B cell (primary cell): ENCODE measurements at regions not wholly inside any gene's neighbourhood (a gene's known extent, or its start where the extent isn't known, plus 50 kb on each side); places are given as distances from the start of the nearest gene placed in this dataset.

Source experiments
- ATAC-seq: fragments of 200-7000 bp; cut with Tn5 transposase; one replicate; pipeline ENCODE4 v1.10.0; 2021; ENCODE audit warnings: low read depth, mild to moderate bottlenecking, moderate number of reproducible peaks, moderate library complexity
- CTCF ChIA-PET: fragments of 350-600 bp; sonication (Branson Sonifier 250); formaldehyde crosslinking; loops from one replicate; lab custom pipeline; 2021; ENCODE audit warnings: antibody characterized with exemption, inconsistent platforms; lab: Charles Lee
- POLR2A ChIA-PET: fragments of 350-600 bp; sonication (Branson Sonifier 250); formaldehyde crosslinking; loops from one replicate; lab custom pipeline; 2021; ENCODE audit warnings: antibody characterized with exemption; lab: Charles Lee
- DNase-seq: peaks from one replicate; pipeline ENCODE4 v3.0.0; 2013
- H2AFZ ChIP-seq: 2 replicates; pipeline ENCODE4 v1.6.1; 2012; ENCODE audit warnings: mild to moderate bottlenecking, low read depth, low read length; ENCODE audit not compliant: insufficient read depth, poor library complexity, severe bottlenecking
- H3K27ac ChIP-seq, 2 donors: 1 replicate in 1 of 2; 2 replicates in 1 of 2; pipeline ENCODE4 v1.5.1; 2012 to 2013; ENCODE audit warnings: low read length in 2 of 2, mild to moderate bottlenecking in 2 of 2, moderate library complexity in 1 of 2
- H3K27me3 ChIP-seq, 4 experiments: fragments of 200-600 bp in 1 of 4; sonication (generic) in 1 of 4; replicated peaks in 1 of 4; 1 replicate in 2 of 4; 2 replicates in 2 of 4; pipeline versions ENCODE4 v1.6.1 to v1.7.0; 2013 to 2016; ENCODE audit warnings: low read length in 3 of 4, mild to moderate bottlenecking in 2 of 4, mixed read lengths in 1 of 4, moderate library complexity in 1 of 4; ENCODE audit not compliant: insufficient read depth in 4 of 4, control insufficient read depth in 3 of 4; ENCODE audit errors: control extremely low read depth in 1 of 4
- H3K36me3 ChIP-seq, 2 experiments: replicated peaks in 1 of 2; 1 replicate in 1 of 2; 2 replicates in 1 of 2; pipeline versions ENCODE4 v1.6.1 to v1.7.1; 2013; ENCODE audit warnings: low read length in 1 of 2; ENCODE audit not compliant: insufficient read depth in 2 of 2, control insufficient read depth in 1 of 2; ENCODE audit errors: control extremely low read depth in 1 of 2, extremely low read depth in 1 of 2
- H3K4me1 ChIP-seq, 2 donors: fragments of 200-600 bp in 1 of 2; sonication (generic) in 1 of 2; 1 replicate in 1 of 2; 2 replicates in 1 of 2; pipeline versions ENCODE4 v1.5.1 to v1.6.1; 2013 to 2017; ENCODE audit warnings: low read length in 2 of 2; ENCODE audit not compliant: control insufficient read depth in 2 of 2, insufficient read depth in 2 of 2
- H3K4me2 ChIP-seq: replicated peaks from 2 replicates; pipeline ENCODE3; 2012; ENCODE audit warnings: mild to moderate bottlenecking, low read depth, low read length; ENCODE audit not compliant: poor library complexity, severe bottlenecking
- H3K4me3 ChIP-seq, 5 experiments: fragments of 200-600 bp in 1 of 5; sonication (generic) in 1 of 5; 1 replicate in 3 of 5; 2 replicates in 2 of 5; pipeline versions ENCODE4 v1.5.1 to v1.7.0; 2011 to 2016; ENCODE audit warnings: low read length in 4 of 5, mild to moderate bottlenecking in 4 of 5, low read depth in 2 of 5, control low read depth in 1 of 5, moderate library complexity in 1 of 5; ENCODE audit not compliant: insufficient read depth in 1 of 5; ENCODE audit errors: control extremely low read depth in 1 of 5, extremely low read depth in 1 of 5
- H3K79me2 ChIP-seq: fragments of 200-600 bp; sonication (generic); one replicate; pipeline ENCODE4 v1.6.0; 2016; ENCODE audit warnings: low read length; ENCODE audit not compliant: control insufficient read depth, insufficient read depth
- H3K9ac ChIP-seq: fragments of 200-600 bp; sonication (generic); 2 replicates; pipeline ENCODE4 v1.6.1; 2017; ENCODE audit warnings: mild to moderate bottlenecking, low read length, moderate library complexity
- H3K9me3 ChIP-seq, 3 donors: one replicate each; pipeline versions ENCODE4 v1.6.1 to v1.7.1; 2013; ENCODE audit warnings: low read length in 2 of 3; ENCODE audit not compliant: control insufficient read depth in 2 of 3, insufficient read depth in 1 of 3; ENCODE audit errors: control extremely low read depth in 1 of 3
- H4K20me1 ChIP-seq: 2 replicates; pipeline ENCODE4 v1.6.0; 2012; ENCODE audit warnings: mild to moderate bottlenecking, low read length; ENCODE audit not compliant: insufficient read depth, control insufficient read depth, poor library complexity, severe bottlenecking
- H3K27ac Mint-ChIP-seq: one replicate; pipeline ENCODE4 v1.8.0; 2021; ENCODE audit warnings: mixed read lengths
- H3K27me3 Mint-ChIP-seq: one replicate; pipeline ENCODE4 v1.8.0; 2021; ENCODE audit warnings: mixed read lengths
- H3K4me1 Mint-ChIP-seq: one replicate; pipeline ENCODE4 v1.8.0; 2021; ENCODE audit warnings: mixed read lengths
- H3K4me3 Mint-ChIP-seq: one replicate; pipeline ENCODE4 v1.8.0; 2021; ENCODE audit warnings: mixed read lengths
- H3K9me3 Mint-ChIP-seq: one replicate; pipeline ENCODE4 v1.8.0; 2022; ENCODE audit warnings: mixed read lengths; ENCODE audit not compliant: insufficient read depth
- EZH2 ChIP-seq: IDR thresholded peaks from 2 replicates; pipeline ENCODE4 v1.6.1; 2012; ENCODE audit warnings: borderline replicate concordance, low read depth, mild to moderate bottlenecking, moderate library complexity, low read length; ENCODE audit not compliant: insufficient read depth, poor library complexity, severe bottlenecking
- WGBS: methylation state at CpG from one replicate; pipeline ENCODE4 v1.1.5; 2013; ENCODE audit warnings: missing lambda C conversion rate; ENCODE audit not compliant: insufficient coverage; 5-methylcytosine and 5-hydroxymethylcytosine counted together
- intact Hi-C: fragments of 100-400 bp; cut with micrococcal nuclease; formaldehyde crosslinking; loops from one replicate; pipeline ENCODE4 v1.10.0; 2022
- TF ChIP-seq, protein P1 (sequence below): fragments of 200-600 bp; IDR thresholded peaks from one replicate; pipeline ENCODE4 v1.8.0; 2022; ENCODE audit warnings: antibody characterized with exemption, mild to moderate bottlenecking

DNA sequence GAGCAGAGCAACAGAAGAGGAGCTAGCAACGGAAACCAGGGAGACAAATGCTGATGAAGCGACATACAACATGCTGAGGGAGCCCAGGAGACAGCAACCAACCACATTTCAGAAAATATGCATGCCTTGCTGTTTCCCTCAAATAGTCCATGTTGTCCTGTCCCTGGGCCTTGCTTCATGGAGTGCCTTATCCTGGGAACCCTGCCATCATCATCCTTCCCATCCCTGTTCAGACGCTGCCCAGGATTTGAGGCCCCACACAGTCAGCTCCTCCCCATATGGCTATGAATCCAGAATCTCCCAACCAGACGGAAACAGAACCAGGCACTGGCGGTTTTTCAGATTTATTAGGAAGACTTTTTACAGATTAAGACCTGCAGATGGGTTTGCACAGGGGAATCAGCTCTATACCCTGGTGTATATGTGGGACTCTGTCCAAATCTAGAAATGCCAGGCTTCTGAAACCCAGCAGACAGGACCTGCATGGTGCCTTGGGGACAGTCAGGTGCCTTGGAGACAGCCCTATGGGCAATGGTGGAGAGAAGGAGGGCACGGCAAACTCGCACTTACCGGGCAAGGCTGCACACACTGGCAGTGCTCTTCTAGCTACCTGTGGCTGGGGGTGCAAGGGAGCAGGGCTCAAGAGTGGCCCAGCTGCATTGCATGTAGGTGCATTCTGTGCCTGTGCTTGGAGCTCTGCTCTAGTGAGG lies 199.7 kb upstream of the MAMLD1 start:
- Histone ChIP-seq H3K4me2 (no peak overlapping the region), H3K4me1 (no peaks in the 10 kb centered on the region), H3K79me2 (no peaks in the 10 kb centered on the region), H2AFZ (no peak overlapping the region), H3K36me3 (no peaks in the 10 kb centered on the region), H4K20me1 (no peaks in the 10 kb centered on the region), H3K9me3 (no peaks in the 10 kb centered on the region), H3K27ac (no peak overlapping the region), H3K9ac (no peak overlapping the region), H3K27me3 (no peaks in the 10 kb centered on the region), H3K4me3 (no peak overlapping the region)
- ATAC-seq (no peak), DNase-seq (no peak)
- Mint-ChIP-seq H3K4me3 (no peak overlapping the region), H3K4me1 (no peaks in the 10 kb centered on the region), H3K27me3 (no peaks in the 10 kb centered on the region), H3K9me3 (no peaks in the 10 kb centered on the region), H3K27ac (no peak overlapping the region)
- no peak for TF ChIP-seq EZH2
- TF ChIP-seq, protein P1, sequence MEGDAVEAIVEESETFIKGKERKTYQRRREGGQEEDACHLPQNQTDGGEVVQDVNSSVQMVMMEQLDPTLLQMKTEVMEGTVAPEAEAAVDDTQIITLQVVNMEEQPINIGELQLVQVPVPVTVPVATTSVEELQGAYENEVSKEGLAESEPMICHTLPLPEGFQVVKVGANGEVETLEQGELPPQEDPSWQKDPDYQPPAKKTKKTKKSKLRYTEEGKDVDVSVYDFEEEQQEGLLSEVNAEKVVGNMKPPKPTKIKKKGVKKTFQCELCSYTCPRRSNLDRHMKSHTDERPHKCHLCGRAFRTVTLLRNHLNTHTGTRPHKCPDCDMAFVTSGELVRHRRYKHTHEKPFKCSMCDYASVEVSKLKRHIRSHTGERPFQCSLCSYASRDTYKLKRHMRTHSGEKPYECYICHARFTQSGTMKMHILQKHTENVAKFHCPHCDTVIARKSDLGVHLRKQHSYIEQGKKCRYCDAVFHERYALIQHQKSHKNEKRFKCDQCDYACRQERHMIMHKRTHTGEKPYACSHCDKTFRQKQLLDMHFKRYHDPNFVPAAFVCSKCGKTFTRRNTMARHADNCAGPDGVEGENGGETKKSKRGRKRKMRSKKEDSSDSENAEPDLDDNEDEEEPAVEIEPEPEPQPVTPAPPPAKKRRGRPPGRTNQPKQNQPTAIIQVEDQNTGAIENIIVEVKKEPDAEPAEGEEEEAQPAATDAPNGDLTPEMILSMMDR = no peak
- 60% methylated on average over 2 of the region's 8 CpGs for WGBS
- intact Hi-C loops = no loop called here
- ChIA-PET CTCF (no interaction called here), POLR2A (no interaction called here)

DNA sequence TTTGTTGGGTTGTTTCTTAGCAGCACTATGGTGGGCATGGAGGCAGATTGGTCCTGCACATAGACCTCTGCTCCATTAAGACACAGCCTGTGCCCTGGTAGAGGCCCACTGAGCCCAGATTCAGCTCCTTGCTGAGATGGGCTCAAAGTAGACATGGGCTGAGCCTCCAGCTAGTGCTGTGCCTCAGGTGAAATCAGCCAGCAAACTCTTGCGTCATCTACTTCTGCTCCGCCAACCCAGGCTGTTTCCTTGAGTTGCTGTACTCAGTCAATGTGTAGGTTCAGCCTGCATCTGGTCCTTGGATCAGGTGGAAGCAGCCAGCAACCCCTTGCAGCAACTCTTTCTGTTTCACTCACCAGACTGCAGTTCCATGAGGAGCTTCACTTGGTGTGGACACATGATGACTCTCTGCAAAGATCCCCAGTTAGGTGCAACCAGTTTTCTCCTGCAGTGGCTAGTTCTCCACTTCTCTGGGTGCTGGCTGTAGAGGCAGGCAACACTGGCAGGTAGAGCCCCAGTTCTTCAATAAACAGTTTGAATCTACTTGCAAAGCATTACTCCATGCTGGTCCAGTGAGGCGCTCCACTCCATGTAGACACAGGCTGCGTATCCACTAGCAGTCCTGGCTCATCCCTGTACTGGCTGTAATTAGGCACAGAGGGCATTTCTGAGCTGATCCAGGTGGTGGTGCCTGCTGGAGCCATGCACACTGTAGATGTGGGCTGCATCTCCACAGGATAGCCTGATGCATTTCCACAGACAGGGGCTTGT lies 199.0 kb upstream of the MAMLD1 start:
- Histone ChIP-seq H3K4me2 (no peak overlapping the region), H2AFZ (no peak overlapping the region), H3K4me1 (no peaks in the 10 kb centered on the region), H3K9ac (no peak overlapping the region), H3K4me3 (no peak overlapping the region), H4K20me1 (no peaks in the 10 kb centered on the region), H3K36me3 (no peaks in the 10 kb centered on the region), H3K27me3 (no peaks in the 10 kb centered on the region), H3K9me3 (no peaks in the 10 kb centered on the region), H3K79me2 (no peaks in the 10 kb centered on the region), H3K27ac (no peak overlapping the region)
- Mint-ChIP-seq H3K4me3 (no peak overlapping the region), H3K4me1 (no peaks in the 10 kb centered on the region), H3K27me3 (no peaks in the 10 kb centered on the region), H3K27ac (no peak overlapping the region), H3K9me3 (no peaks in the 10 kb centered on the region)
- 93% methylated on average over 2 of the region's 4 CpGs for WGBS
- no peak for TF ChIP-seq EZH2
- TF ChIP-seq, protein P1 = no peak
- intact Hi-C loops = no loop called here
- ChIA-PET CTCF (no interaction called here), POLR2A (no interaction called here)
- no peak for ATAC-seq
- DNase-seq = no peak
